Subcutaneous abdominal adipose tissue (tissue), 5 donors: ENCODE measurements at regions not wholly inside any gene's neighbourhood (a gene's known extent, or its start where the extent isn't known, plus 50 kb on each side); places are given as distances from the start of the nearest gene placed in this dataset.

Source experiments
- H3K27ac ChIP-seq: one replicate; pipeline ENCODE4 v1.7.0; 2013; ENCODE audit warnings: low read depth, mild to moderate bottlenecking, inconsistent platforms, low read length, moderate library complexity
- H3K27me3 ChIP-seq, 5 donors: one replicate each; pipeline ENCODE4 v1.7.0; 2013; ENCODE audit warnings: low read length in 5 of 5, inconsistent platforms in 1 of 5; ENCODE audit not compliant: control insufficient read depth in 5 of 5, insufficient read depth in 4 of 5
- H3K36me3 ChIP-seq, 5 donors: one replicate each; pipeline ENCODE4 v1.7.0; 2013; ENCODE audit warnings: low read length in 5 of 5; ENCODE audit not compliant: control insufficient read depth in 5 of 5, insufficient read depth in 5 of 5
- H3K4me1 ChIP-seq, 5 donors: one replicate each; pipeline ENCODE4 v1.7.0; 2013; ENCODE audit warnings: low read length in 5 of 5, mild to moderate bottlenecking in 3 of 5, moderate library complexity in 1 of 5; ENCODE audit not compliant: control insufficient read depth in 5 of 5, insufficient read depth in 5 of 5
- H3K4me3 ChIP-seq, 5 donors: one replicate each; pipeline ENCODE4 v1.7.0; 2013; ENCODE audit warnings: low read length in 5 of 5, low read depth in 1 of 5
- H3K9ac ChIP-seq, 5 donors: one replicate each; pipeline ENCODE4 v1.7.0; 2013; ENCODE audit warnings: low read length in 5 of 5, mild to moderate bottlenecking in 4 of 5, moderate library complexity in 3 of 5
- H3K9me3 ChIP-seq, 5 donors: one replicate each; pipeline ENCODE4 v1.7.0; 2013; ENCODE audit warnings: low read length in 5 of 5; ENCODE audit not compliant: control insufficient read depth in 5 of 5
- donor health status: healthy.
- donor health status: healthy.
- donor health status: healthy.
- donor health status: healthy.
- donor health status: healthy.

- no peak overlapping the region for H3K4me3 ChIP-seq
- no peak overlapping the region for H3K9ac ChIP-seq
- H3K27me3 ChIP-seq = no peaks in the 10 kb centered on the region
- peaks cover 0 to 4% (median 0%) of the 10 kb centered on the region in 5 donors for H3K9me3 ChIP-seq
- H3K4me1 ChIP-seq = peaks cover 0 to 8% (median 0%) of the 10 kb centered on the region in 5 donors
- H3K27ac ChIP-seq = no peak overlapping the region
- no peaks in the 10 kb centered on the region for H3K36me3 ChIP-seq
Measured at GRCh38 chr2:125172181-125172580, 1147.1 kb downstream of the CNTNAP5 start.

DNA sequence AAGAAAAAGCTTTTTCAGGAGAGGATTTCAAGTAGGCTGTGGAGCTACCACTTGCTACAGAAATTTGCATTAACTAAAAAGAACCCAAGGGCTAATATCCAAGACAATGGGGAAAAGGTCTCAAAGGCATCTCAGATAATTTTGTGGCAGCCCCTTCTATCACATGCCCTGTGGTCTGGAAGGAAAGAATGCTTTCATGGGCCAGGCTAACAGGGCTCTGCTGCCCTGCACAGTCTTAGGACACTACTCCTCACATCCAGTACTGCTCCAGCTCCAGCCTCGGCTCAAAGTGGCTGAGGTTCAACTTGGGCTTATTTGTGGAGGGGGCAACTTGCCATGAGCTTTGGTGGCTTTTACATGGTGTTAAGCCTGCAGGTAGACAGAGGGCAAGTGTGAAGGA lies 1150.3 kb downstream of the CNTNAP5 start:
- Histone ChIP-seq H3K27ac (no peak overlapping the region), H3K9me3 (peaks cover 0 to 4% (median 0%) of the 10 kb centered on the region in 5 donors), H3K27me3 (no peaks in the 10 kb centered on the region), H3K36me3 (no peaks in the 10 kb centered on the region), H3K9ac (no peak overlapping the region), H3K4me3 (no peak overlapping the region), H3K4me1 (no peaks in the 10 kb centered on the region)

DNA sequence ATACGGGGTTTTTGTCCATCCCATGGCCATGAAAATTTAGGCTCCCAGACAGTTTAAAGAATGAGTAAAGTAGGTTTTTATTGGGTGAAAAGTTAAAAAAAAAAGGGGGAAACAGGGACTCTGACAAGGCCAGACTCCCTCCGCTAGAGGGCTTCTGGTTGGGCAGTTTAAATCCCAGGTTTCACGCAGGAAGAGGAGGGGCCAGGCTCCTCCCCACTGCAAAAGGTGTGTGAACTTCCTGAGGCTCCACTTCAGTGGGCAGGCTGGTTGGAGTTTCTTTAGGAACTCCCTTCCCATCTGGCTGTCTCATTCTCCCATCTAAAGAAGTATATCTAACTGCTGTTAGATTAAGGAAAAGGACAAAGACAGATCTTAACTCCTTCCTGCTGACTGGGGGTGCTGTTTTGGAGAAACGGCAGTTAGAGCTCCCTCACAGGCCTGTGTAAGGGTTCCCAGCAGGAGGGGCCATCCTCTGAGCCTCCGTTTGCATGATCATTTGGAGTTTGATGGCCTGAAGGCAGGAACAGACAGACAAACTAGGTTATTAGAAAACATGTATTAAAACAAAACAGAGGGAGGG lies 1160.7 kb downstream of the CNTNAP5 start:
- Histone ChIP-seq H3K27ac (no peak overlapping the region), H3K9me3 (no peaks in the 10 kb centered on the region), H3K9ac (no peak overlapping the region), H3K4me3 (no peak overlapping the region), H3K36me3 (no peaks in the 10 kb centered on the region), H3K4me1 (no peaks in the 10 kb centered on the region), H3K27me3 (no peaks in the 10 kb centered on the region)

GRCh38 chr2:125207431-125207830 lies 1182.3 kb downstream of the CNTNAP5 start:
- Histone ChIP-seq H3K4me1 (no peaks in the 10 kb centered on the region), H3K9ac (no peak overlapping the region), H3K9me3 (peaks cover 0 to 3% (median 0%) of the 10 kb centered on the region in 5 donors), H3K36me3 (no peaks in the 10 kb centered on the region), H3K4me3 (no peak overlapping the region), H3K27ac (no peak overlapping the region), H3K27me3 (no peaks in the 10 kb centered on the region)

- no peak overlapping the region for H3K4me3 ChIP-seq
- no peak overlapping the region for H3K9ac ChIP-seq
- H3K27me3 ChIP-seq = no peaks in the 10 kb centered on the region
- H3K27ac ChIP-seq = no peak overlapping the region
- peaks cover 0 to 12% (median 5%) of the 10 kb centered on the region in 5 donors for H3K9me3 ChIP-seq
- H3K36me3 ChIP-seq = no peaks in the 10 kb centered on the region
- H3K4me1 ChIP-seq = no peaks in the 10 kb centered on the region
Measured at GRCh38 chr2:125216321-125216720, 1191.2 kb downstream of the CNTNAP5 start.

GRCh38 chr2:125224188-125224587 lies 1199.1 kb downstream of the CNTNAP5 start:
- Histone ChIP-seq H3K9me3 (peaks cover 0 to 10% (median 3%) of the 10 kb centered on the region in 5 donors), H3K4me3 (no peak overlapping the region), H3K27me3 (no peaks in the 10 kb centered on the region), H3K36me3 (no peaks in the 10 kb centered on the region), H3K9ac (no peak overlapping the region), H3K4me1 (no peaks in the 10 kb centered on the region), H3K27ac (no peak overlapping the region)

GRCh38 chr2:125224830-125225229 lies 1199.7 kb downstream of the CNTNAP5 start:
- H3K9ac ChIP-seq = no peak overlapping the region
- H3K9me3 ChIP-seq = peaks cover 0 to 10% (median 3%) of the 10 kb centered on the region in 5 donors
- no peaks in the 10 kb centered on the region for H3K36me3 ChIP-seq
- H3K4me3 ChIP-seq = no peak overlapping the region
- no peaks in the 10 kb centered on the region for H3K4me1 ChIP-seq
- H3K27me3 ChIP-seq = no peaks in the 10 kb centered on the region
- H3K27ac ChIP-seq = no peak overlapping the region

- no peak overlapping the region for H3K27ac ChIP-seq
- no peaks in the 10 kb centered on the region for H3K36me3 ChIP-seq
- no peaks in the 10 kb centered on the region for H3K27me3 ChIP-seq
- H3K4me1 ChIP-seq = no peaks in the 10 kb centered on the region
- peaks cover 0 to 2% (median 0%) of the 10 kb centered on the region in 5 donors for H3K9me3 ChIP-seq
- no peak overlapping the region for H3K4me3 ChIP-seq
- H3K9ac ChIP-seq = no peak overlapping the region
Measured at GRCh38 chr2:125227843-125228392, 1202.8 kb downstream of the CNTNAP5 start.

DNA sequence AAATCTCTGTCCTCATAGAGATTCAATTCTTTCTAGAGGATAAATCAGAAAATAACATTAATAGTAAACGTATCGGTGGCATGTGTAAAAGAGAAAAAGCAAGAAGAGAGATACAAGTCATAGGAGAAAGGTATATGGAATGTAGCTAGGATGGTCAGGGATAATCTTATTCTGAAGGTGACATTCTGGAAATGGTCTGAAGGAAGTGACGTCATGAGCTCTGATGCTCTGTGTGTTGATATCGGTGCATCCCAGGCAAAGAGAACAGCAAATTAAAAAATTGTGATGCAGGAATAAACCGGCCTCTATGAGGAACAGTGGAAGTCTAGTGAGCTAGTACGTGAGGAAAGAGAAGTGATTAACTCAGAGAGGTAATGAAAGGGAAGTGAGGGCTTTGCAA lies 1215.8 kb downstream of the CNTNAP5 start:
- no peak overlapping the region for H3K4me3 ChIP-seq
- H3K4me1 ChIP-seq = no peaks in the 10 kb centered on the region
- H3K36me3 ChIP-seq = no peaks in the 10 kb centered on the region
- H3K27me3 ChIP-seq = no peaks in the 10 kb centered on the region
- peaks cover 0 to 3% (median 0%) of the 10 kb centered on the region in 5 donors for H3K9me3 ChIP-seq
- H3K27ac ChIP-seq = no peak overlapping the region
- H3K9ac ChIP-seq = no peak overlapping the region

GRCh38 chr2:125243074-125243473 lies 1218.0 kb downstream of the CNTNAP5 start:
- no peak overlapping the region for H3K9ac ChIP-seq
- H3K27ac ChIP-seq = no peak overlapping the region
- H3K27me3 ChIP-seq = no peaks in the 10 kb centered on the region
- no peaks in the 10 kb centered on the region for H3K4me1 ChIP-seq
- H3K9me3 ChIP-seq = peaks cover 0 to 3% (median 0%) of the 10 kb centered on the region in 5 donors
- no peaks in the 10 kb centered on the region for H3K36me3 ChIP-seq
- H3K4me3 ChIP-seq = no peak overlapping the region
